BE2C (cell line): ENCODE measurements at regions not wholly inside any gene's neighbourhood (a gene's known extent, or its start where the extent isn't known, plus 50 kb on each side); places are given as distances from the start of the nearest gene placed in this dataset.

Source experiments
- DNase-seq: peaks from one replicate; pipeline ENCODE4 v3.0.0-alpha.2; 2020
- H3K27me3 ChIP-seq: fragments of 250-450 bp; sonication (Bioruptor Pico); 2 replicates; pipeline ENCODE4 v1.5.1; 2020; ENCODE audit warnings: mild to moderate bottlenecking
- H3K36me3 ChIP-seq: fragments of 250-450 bp; sonication (Bioruptor Pico); 2 replicates; pipeline ENCODE4 v1.5.1; 2020; ENCODE audit warnings: mild to moderate bottlenecking
- H3K4me1 ChIP-seq: fragments of 250-450 bp; sonication (Bioruptor Pico); 2 replicates; pipeline ENCODE4 v1.5.1; 2020
- H3K4me3 ChIP-seq: 2 replicates; pipeline ENCODE4 v1.5.1; 2011; ENCODE audit warnings: low read depth, low read length
- H3K9me3 ChIP-seq: fragments of 250-450 bp; sonication (Bioruptor Pico); 2 replicates; pipeline ENCODE4 v1.5.1; 2020
- TF ChIP-seq, protein P1 (sequence below): IDR thresholded peaks from 2 replicates; pipeline ENCODE4 v1.5.1; 2012; ENCODE audit warnings: mild to moderate bottlenecking, low read depth, low read length

DNA sequence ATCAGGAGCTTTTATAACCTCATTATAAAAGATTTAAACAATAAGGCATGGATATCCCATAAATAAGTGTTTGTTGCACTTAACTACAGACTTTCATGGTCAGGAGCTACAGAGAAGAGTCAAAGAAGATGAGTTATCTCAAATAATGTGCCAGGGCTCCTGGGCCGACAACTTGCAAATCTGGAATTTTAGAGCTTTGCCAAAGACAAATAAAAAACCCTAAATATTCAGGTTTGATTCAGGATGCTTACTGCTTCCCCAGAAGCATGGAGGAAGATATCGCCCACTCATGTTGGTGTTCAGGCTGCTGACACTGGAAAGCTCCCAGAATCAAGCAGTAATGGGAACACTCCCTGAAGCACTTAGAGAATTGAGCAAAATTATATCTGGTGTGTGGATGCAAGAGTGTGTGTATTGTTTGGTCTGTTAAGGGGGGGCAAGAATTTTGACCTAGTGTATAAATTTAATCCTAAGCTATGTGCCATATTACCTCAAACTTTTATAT lies 176.9 kb upstream of the ESRRG start:
- H3K4me3 ChIP-seq, result no peak overlapping the region
- no peaks in the 10 kb centered on the region for H3K9me3 ChIP-seq
- no peaks in the 10 kb centered on the region for H3K4me1 ChIP-seq
- TF ChIP-seq, protein P1, sequence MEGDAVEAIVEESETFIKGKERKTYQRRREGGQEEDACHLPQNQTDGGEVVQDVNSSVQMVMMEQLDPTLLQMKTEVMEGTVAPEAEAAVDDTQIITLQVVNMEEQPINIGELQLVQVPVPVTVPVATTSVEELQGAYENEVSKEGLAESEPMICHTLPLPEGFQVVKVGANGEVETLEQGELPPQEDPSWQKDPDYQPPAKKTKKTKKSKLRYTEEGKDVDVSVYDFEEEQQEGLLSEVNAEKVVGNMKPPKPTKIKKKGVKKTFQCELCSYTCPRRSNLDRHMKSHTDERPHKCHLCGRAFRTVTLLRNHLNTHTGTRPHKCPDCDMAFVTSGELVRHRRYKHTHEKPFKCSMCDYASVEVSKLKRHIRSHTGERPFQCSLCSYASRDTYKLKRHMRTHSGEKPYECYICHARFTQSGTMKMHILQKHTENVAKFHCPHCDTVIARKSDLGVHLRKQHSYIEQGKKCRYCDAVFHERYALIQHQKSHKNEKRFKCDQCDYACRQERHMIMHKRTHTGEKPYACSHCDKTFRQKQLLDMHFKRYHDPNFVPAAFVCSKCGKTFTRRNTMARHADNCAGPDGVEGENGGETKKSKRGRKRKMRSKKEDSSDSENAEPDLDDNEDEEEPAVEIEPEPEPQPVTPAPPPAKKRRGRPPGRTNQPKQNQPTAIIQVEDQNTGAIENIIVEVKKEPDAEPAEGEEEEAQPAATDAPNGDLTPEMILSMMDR, result no peak
- H3K27me3 ChIP-seq, result no peaks in the 10 kb centered on the region
- no peak for DNase-seq
- H3K36me3 ChIP-seq, result no peaks in the 10 kb centered on the region

DNA sequence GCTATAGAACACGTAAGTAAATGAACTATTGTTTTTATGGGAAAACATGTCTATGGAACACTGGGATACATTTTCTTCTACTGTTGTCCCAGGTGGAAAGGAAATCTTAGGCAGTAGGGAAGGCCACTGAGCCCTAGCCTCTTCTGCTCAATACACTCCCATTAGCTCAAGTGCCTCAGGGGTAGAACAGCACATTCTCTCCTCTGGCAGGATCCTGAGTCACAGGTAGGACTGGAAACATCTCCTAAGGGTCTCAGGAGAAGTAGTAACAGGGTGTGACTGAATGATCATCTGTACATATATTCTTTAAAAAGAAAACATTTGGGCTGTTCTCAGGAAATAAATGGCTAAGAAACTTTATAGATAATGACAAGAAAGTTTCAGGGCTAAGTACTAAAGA lies 175.6 kb upstream of the ESRRG start:
- no peak overlapping the region for H3K4me3 ChIP-seq
- no peaks in the 10 kb centered on the region for H3K36me3 ChIP-seq
- H3K9me3 ChIP-seq, result no peaks in the 10 kb centered on the region
- no peaks in the 10 kb centered on the region for H3K4me1 ChIP-seq
- DNase-seq, result no peak
- TF ChIP-seq, protein P1, result no peak
- H3K27me3 ChIP-seq, result peaks cover 2% of the 10 kb centered on the region; the same call in 1 of the 2 replicates

DNA sequence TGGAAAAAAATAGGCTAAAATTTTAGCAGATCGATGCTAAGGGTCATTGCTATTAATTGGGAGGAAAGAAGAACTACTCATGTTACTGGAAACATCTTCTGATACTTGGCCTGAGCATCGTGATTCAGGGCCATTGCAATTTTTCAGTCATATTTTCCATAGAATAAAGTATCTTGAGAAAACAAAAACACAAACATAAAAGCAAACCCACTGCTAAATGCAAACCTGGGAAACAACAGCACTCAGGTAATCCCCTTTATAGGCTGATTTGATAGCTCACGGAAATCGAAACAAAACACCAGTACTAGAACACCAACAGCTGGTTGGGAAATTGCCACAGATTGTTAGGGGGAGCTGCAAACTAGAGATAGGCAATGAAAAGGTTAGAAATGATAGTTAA lies 172.9 kb upstream of the ESRRG start:
- DNase-seq, result no peak
- H3K36me3 ChIP-seq, result no peaks in the 10 kb centered on the region
- H3K27me3 ChIP-seq, result peaks cover 15% of the 10 kb centered on the region
- no peaks in the 10 kb centered on the region for H3K4me1 ChIP-seq
- TF ChIP-seq, protein P1, result no peak
- H3K4me3 ChIP-seq, result no peak overlapping the region
- H3K9me3 ChIP-seq, result no peaks in the 10 kb centered on the region

DNA sequence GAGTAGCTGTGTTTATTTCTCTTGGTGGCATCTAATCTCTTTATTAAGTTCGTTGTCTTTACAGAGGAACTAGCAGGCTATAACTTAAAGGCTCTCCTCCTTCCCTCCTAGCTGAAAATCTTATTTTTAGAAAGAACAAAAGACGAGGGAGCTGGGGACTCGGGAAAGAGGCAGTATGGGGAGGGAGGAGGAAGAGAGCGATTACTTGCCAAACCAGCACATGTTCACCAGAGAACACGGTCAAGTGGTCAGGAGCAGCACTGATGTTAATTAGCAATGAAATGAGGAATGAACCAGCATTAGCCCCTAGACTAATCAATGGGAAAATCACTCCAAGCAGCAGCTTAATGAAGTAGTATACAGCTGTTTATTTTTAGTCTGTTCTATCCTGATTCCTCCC lies 171.3 kb upstream of the ESRRG start:
- no peaks in the 10 kb centered on the region for H3K4me1 ChIP-seq
- TF ChIP-seq, protein P1, result no peak
- no peak for DNase-seq
- no peak overlapping the region for H3K4me3 ChIP-seq
- no peaks in the 10 kb centered on the region for H3K9me3 ChIP-seq
- peaks cover 15% of the 10 kb centered on the region for H3K27me3 ChIP-seq
- no peaks in the 10 kb centered on the region for H3K36me3 ChIP-seq

DNA sequence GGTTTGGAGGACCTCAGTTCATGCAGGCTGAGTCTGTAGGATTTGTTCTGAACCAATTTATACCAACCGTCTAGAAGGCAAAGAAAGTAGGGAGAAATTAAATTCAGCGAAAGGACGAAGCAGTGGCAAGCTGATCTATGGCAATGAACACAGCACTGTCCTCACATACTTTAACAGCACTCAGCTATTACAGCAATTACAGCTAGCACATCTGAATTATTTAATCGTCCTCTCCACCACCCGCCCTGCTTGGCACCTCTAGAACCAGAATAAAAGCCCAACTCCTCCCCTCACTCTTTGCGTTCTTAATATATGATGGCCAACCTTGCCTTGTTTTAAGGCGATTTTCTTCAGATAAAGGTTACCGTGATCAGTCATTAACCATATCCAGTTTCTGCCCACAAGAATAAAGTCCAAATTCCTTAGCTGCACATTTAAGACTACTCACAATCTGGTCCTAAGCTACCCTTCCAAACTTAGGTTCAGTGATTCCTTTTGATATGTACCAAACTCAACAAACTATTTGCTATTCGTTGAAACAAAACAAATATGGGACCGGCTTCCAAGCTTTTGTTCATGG lies 169.4 kb upstream of the ESRRG start:
- Histone ChIP-seq H3K27me3 (peaks cover 15% of the 10 kb centered on the region), H3K4me1 (no peaks in the 10 kb centered on the region), H3K4me3 (no peak overlapping the region), H3K36me3 (no peaks in the 10 kb centered on the region), H3K9me3 (no peaks in the 10 kb centered on the region)
- TF ChIP-seq, protein P1, result no peak
- DNase-seq, result no peak

DNA sequence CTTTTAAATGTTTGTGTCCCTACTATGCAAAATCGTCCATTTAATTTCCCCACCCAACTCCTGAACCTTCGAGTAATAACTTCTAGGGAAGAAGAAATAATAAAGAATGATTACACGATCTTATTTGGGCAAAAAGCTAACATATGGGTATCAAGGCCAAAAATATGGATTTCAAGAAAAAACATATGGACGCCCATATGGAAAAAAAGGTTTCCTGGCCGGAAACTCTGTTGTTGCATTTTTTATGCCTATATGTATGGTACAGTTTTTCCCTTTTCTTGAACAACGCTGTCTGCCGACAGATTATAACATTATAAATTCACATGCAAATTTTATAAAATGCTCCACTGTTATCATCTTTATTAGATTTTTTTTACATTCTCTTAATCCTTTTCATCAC lies 167.6 kb upstream of the ESRRG start:
- Histone ChIP-seq H3K36me3 (no peaks in the 10 kb centered on the region), H3K4me1 (no peaks in the 10 kb centered on the region), H3K4me3 (no peak overlapping the region), H3K27me3 (peaks cover 15% of the 10 kb centered on the region), H3K9me3 (no peaks in the 10 kb centered on the region)
- no peak for DNase-seq
- TF ChIP-seq, protein P1, result no peak
